GM18861 (cell line): ENCODE measurements at regions not wholly inside any gene's neighbourhood (a gene's known extent, or its start where the extent isn't known, plus 50 kb on each side); places are given as distances from the start of the nearest gene placed in this dataset.
A peak's percentile ranks its signal among the peaks of the same experiment; 100 is the strongest.

Source experiments
- ATAC-seq: cut with Tn5 transposase; IDR thresholded peaks from one replicate; pipeline ENCODE4 v1.9.1; 2021; ENCODE audit not compliant: unreplicated experiment

DNA sequence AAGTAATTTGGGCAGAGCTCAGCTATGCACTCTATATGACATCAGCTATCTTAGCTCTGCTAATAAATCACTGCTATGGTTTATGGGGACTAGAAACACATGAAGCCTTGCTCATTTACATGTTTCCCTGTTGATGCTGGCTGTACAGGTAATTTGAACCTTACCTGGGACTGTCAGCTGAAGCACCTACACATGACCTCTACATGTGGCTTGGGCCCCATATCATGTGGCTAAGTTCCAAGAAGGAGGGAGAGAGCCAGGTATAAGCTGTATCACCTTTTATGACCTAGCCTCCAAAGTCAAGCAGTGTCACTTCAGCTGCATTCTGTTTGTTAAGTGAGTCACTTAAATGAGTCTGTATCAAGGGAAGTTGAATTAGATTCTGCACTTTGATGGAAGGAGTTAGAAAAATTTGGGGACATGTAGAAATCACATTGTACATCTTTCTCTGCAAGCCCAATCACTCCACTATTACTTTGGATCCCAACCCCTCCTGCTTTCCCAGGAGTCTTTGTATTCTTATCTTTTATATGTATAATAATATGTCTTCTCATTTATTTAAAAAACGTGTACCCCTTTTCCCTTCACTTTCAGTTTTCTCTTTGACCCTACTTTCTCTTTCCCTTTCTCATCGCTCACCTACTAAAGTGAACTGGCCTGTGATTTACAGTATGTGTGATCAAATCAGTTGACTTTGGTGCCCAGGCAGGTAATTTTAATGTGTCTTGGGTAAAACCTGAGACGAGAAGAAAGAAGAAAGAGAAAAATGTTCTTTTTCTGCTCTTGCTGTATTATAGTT is 53.4 kb upstream of the PRKACB start:
- peak; percentile 59 for ATAC-seq

GRCh38 chr1:84089867-84090266 is 54.2 kb upstream of the PRKACB start:
- ATAC-seq: no peak

DNA sequence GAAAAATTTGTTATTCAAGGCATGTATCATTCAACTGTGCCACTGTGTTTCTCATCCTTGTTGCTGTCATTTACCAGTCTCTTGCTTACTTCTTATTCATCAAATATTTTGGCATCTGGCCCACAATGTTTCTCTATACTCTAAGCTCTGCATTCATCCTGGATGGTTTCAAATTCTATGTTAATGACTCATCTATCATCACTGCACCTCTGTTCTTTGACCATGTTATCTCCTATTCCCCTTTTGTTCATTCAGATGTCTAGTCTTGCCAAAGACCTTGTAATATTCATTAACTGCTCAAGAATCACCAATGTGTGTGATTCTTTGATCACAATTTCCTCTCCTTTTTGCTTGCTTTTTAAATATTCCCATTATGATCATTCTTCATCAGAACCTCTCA is 54.6 kb upstream of the PRKACB start:
- ATAC-seq: no peak

DNA sequence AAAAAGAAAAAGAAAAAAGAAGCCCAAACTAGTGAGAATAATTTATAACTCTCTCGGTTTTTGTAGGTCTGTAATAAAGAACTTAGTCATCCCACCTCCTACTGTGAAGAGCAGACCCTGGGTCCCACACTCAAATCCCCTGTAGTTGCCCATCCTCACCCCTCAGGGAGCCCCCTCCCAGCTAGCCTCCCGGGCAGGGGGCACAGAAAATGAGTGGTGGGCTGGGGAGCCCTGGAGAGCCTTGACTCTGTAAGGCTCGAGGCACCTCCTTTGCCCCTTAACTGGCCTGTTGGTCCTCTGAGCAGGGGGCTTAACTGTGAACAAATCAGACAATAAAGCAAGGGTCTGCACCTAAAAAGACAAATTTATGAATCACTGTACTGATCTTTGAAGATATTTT is 57.5 kb upstream of the PRKACB start:
- ATAC-seq: no peak

- no peak for ATAC-seq
These were observed 57.9 kb upstream of the PRKACB start for GRCh38 chr1:84086189-84086588.

- no peak for ATAC-seq
These were observed 60.8 kb upstream of the PRKACB start for GRCh38 chr1:84083307-84083706.

- no peak for ATAC-seq
These were observed 65.2 kb upstream of the PRKACB start for GRCh38 chr1:84078842-84079202.

- peak; percentile 28 for ATAC-seq
These were observed 65.8 kb upstream of the PRKACB start for GRCh38 chr1:84078108-84078841.

DNA sequence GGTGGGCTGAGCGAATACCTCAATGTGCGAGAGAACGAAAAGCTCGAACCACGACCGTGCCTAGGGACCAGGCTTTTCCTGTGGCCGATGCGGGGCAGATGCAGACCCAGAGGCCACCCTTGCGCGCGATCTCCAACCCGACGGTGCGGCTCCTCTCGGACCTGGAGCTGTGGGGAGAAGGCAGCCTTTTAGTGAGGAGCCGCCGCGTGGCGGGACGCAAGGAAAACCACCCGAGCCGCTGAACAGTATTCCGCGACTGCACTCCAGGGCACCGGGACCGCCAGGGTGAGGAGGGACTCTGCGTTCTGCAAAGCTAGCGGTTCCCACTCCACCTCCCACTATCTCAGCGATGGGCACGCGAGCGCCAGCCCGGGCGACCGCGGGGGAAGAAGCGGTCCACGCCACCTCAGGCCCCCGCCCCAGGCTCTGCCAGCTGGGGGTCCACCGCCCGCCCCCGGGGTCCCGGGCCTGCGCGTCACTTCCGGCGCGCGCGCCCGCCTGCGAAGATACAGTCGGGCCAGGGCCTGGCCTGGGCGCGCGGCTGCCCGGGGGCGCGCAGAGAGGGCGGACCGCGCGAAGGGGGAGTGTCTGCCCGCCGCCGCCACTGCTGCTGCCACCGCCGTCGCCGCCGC is 66.5 kb upstream of the PRKACB start:
- ATAC-seq: peak; percentile 91

- ATAC-seq: no peak
These were observed 70.8 kb upstream of the PRKACB start for GRCh38 chr1:84073266-84073665.

- ATAC-seq: no peak
These were observed 70.4 kb upstream of the TTLL7 start for GRCh38 chr1:84069236-84069845.

- ATAC-seq: no peak
These were observed 63.6 kb upstream of the TTLL7 start for GRCh38 chr1:84062496-84062895.

DNA sequence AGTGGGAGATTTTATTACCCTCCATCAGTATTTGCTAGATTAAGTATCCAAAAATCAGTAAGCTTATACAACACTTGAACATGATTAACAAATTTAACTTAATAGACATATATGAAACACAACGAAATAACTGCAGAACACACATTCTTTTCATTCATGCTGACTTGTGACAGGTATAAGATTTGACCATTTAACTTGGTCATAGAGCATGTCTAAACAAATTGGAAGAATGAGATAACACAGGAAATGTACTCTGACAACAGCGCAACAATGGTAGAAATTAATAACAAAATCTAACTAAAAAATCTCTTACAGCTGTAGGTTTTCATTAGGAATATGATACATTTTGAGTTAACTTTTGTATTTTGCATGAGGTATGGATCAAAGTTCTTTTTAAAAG is 62.4 kb upstream of the TTLL7 start:
- no peak for ATAC-seq

DNA sequence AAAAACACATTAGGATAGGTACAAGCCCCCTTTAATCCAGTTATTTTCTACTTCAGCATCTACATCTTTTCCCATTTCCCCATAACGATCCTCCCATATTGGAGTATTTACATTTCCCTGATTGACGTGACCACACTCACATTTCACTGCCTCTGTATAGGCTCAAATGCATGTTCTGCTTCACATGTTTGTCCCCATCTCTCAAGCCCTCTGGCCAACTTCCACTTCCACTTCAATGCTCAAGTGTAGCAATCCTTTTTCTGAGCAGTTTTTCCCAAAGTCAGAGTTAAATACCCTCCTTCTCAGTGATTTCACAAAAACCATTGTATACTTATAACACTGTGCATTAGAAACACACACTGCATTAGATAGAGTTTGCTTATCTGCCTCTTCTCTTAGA is 61.8 kb upstream of the TTLL7 start:
- no peak for ATAC-seq

- ATAC-seq: no peak
These were observed 49.9 kb upstream of the TTLL7 start for GRCh38 chr1:84048820-84049219.
